RWPE1 (cell line): ENCODE measurements at regions not wholly inside any gene's neighbourhood (a gene's known extent, or its start where the extent isn't known, plus 50 kb on each side); places are given as distances from the start of the nearest gene placed in this dataset.
"Not testable (repeated sequence)": the region's sequence is repeated elsewhere in the genome, so short reads cannot be mapped to it uniquely, and the experiment has no call there.

Experiments
- CTCF ChIA-PET: fragments of 350-600 bp; sonication (Branson Sonifier 250); formaldehyde crosslinking; extraction: SDS; loops from one replicate; lab custom pipeline; 2021; lab: Yijun Ruan, JAX
- POLR2A ChIA-PET: fragments of 400-600 bp; formaldehyde crosslinking; extraction: SDS; loops from one replicate; lab custom pipeline; 2020; ENCODE audit warnings: antibody characterized with exemption; ENCODE audit not compliant: low non-redundant PET; lab: Yijun Ruan, JAX
- DNase-seq: peaks from one replicate; pipeline ENCODE4 v3.0.0; 2012; ENCODE audit warnings: low spot score
- H3K27ac ChIP-seq: fragments of 450-650 bp; 2 replicates; pipeline ENCODE4 v1.5.1; 2017
- TF ChIP-seq, protein P1 (sequence below): fragments of 450-650 bp; conservative IDR thresholded peaks from 2 replicates; pipeline ENCODE4 v1.5.1; 2017; ENCODE audit warnings: low read depth, mild to moderate bottlenecking

- TF ChIP-seq, protein P1, sequence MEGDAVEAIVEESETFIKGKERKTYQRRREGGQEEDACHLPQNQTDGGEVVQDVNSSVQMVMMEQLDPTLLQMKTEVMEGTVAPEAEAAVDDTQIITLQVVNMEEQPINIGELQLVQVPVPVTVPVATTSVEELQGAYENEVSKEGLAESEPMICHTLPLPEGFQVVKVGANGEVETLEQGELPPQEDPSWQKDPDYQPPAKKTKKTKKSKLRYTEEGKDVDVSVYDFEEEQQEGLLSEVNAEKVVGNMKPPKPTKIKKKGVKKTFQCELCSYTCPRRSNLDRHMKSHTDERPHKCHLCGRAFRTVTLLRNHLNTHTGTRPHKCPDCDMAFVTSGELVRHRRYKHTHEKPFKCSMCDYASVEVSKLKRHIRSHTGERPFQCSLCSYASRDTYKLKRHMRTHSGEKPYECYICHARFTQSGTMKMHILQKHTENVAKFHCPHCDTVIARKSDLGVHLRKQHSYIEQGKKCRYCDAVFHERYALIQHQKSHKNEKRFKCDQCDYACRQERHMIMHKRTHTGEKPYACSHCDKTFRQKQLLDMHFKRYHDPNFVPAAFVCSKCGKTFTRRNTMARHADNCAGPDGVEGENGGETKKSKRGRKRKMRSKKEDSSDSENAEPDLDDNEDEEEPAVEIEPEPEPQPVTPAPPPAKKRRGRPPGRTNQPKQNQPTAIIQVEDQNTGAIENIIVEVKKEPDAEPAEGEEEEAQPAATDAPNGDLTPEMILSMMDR = no peak
- DNase-seq = peak; percentile 2
- H3K27ac ChIP-seq = no peak overlapping the region
- CTCF ChIA-PET = interaction anchor here (0.6 kb wide), 1 partner anchor 13 kb away, joined by 4 read pairs; no protein-coding TSS in a partner anchor
- POLR2A ChIA-PET = no interaction called here
Observed at GRCh38 chr12:73984552-73984951, 553.1 kb upstream of the ATXN7L3B start.

DNA sequence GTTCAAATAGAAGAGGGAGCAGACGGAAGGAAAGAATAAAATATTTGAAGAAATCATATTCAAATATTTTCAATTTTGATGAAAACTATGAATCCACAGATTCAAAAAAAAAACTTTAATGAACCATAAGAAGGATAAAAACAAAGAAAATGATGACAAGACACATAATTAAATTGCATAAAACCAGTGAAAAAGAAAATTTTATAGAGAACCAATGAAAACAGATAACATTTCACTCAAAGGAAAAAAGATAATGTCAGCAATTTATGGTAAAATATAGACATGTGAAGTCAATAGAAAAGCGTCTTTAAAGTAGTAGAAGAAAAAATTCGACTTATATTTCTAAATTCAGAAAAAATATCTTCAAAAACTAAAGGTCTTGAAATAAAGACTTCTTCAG, 546.5 kb upstream of the ATXN7L3B start:
- H3K27ac ChIP-seq = no peak overlapping the region
- CTCF ChIA-PET = no interaction called here
- no peak for DNase-seq
- POLR2A ChIA-PET = no interaction called here
- TF ChIP-seq, protein P1 = no peak

- ChIA-PET CTCF (no interaction called here), POLR2A (no interaction called here)
- H3K27ac ChIP-seq = no peak overlapping the region
- TF ChIP-seq, protein P1 = no peak
- DNase-seq = no peak
Observed at GRCh38 chr12:73998894-73999293, 538.7 kb upstream of the ATXN7L3B start.

DNA sequence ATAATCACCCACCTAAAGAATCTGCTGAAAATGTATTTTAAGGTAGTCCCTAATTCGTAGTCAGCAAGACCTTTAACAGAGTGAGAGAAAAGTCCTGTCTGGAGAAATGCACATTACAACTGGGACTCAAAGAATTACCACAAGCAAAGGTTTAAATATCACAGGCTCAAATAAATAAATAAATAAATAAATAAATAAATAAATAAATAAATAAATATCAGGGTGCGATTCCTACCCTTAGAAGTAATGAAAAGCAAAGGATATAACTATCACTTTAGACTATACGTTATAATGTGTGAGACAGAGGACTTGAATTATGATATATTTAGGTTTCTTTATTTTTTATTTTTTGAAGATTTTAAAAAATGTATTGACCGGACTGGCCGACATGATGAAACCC, 522.5 kb upstream of the ATXN7L3B start:
- DNase-seq = no peak
- no peak overlapping the region for H3K27ac ChIP-seq
- CTCF ChIA-PET = no interaction called here
- POLR2A ChIA-PET = no interaction called here
- TF ChIP-seq, protein P1 = no peak

- POLR2A ChIA-PET, DNase-seq, CTCF ChIA-PET, H3K27ac ChIP-seq: not testable (repeated sequence)
Observed at GRCh38 chr12:74016324-74016723, 521.3 kb upstream of the ATXN7L3B start.

DNA sequence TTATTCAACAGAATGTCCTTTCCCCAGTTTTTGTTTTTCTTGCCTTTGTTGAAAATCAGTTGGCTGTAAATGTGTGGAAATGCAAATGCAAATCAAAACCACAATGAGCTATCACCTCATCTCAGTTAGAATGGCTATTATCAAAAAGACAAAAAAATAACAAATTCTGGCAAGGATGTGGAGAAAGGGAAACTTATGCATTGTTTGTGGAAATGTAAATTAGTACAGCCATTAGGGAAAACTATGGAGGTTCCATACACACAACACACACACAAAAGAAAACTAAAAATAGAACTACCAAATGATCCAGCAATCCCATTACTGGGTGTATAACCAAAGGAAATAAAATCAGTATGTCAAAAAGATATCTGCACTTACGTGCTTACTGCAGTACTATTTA, 518.8 kb upstream of the ATXN7L3B start:
- POLR2A ChIA-PET = no interaction called here
- DNase-seq = no peak
- CTCF ChIA-PET = interaction anchor here (0.7 kb wide), 1 partner anchor 93 kb away, joined by 5 read pairs; no protein-coding TSS in a partner anchor
- no peak overlapping the region for H3K27ac ChIP-seq
- TF ChIP-seq, protein P1 = no peak

- H3K27ac ChIP-seq = no peak overlapping the region
- TF ChIP-seq, protein P1 = peak; percentile 71
- peak; percentile 26 for DNase-seq
- CTCF ChIA-PET = interaction anchor here (0.5 to 1.1 kb wide), 12 partner anchors 11 to 410 kb away, joined by 3 to 4 read pairs (median 3); no protein-coding TSS in a partner anchor
- POLR2A ChIA-PET = no interaction called here
Observed at GRCh38 chr12:74021937-74022336, 515.7 kb upstream of the ATXN7L3B start.
